Chondrocyte (in vitro differentiated cells): ENCODE measurements at regions not wholly inside any gene's neighbourhood (a gene's known extent, or its start where the extent isn't known, plus 50 kb on each side); places are given as distances from the start of the nearest gene placed in this dataset.

Source experiments
- DNase-seq: peaks from one replicate; pipeline ENCODE4 v3.0.0; 2021; ENCODE audit warnings: mixed read lengths, low spot score
- H3K27ac Mint-ChIP-seq: one replicate; pipeline ENCODE4 v1.8.0; 2021; ENCODE audit warnings: mild to moderate bottlenecking, moderate library complexity, mixed read lengths; ENCODE audit not compliant: unreplicated experiment
- H3K27me3 Mint-ChIP-seq: 2 replicates; pipeline ENCODE4 v1.8.0; 2021; ENCODE audit warnings: low read depth, mixed read lengths
- H3K36me3 Mint-ChIP-seq: 2 replicates; pipeline ENCODE4 v1.8.0; 2021; ENCODE audit warnings: low read depth, mixed read lengths
- H3K4me1 Mint-ChIP-seq: 2 replicates; pipeline ENCODE4 v1.8.0; 2021; ENCODE audit warnings: low read depth, mild to moderate bottlenecking, mixed read lengths
- H3K4me3 Mint-ChIP-seq: one replicate; pipeline ENCODE4 v1.8.0; 2021; ENCODE audit warnings: mild to moderate bottlenecking, moderate library complexity, mixed read lengths; ENCODE audit not compliant: unreplicated experiment
- H3K9me3 Mint-ChIP-seq: 2 replicates; pipeline ENCODE4 v1.8.0; 2021; ENCODE audit warnings: low read depth, mixed read lengths
- TF ChIP-seq, protein P1 (sequence below): fragments of 200-600 bp; sonication (generic); IDR thresholded peaks from 2 replicates; pipeline ENCODE4 v1.5.0; 2021; ENCODE audit warnings: antibody characterized with exemption, mild to moderate bottlenecking, moderate library complexity

DNA sequence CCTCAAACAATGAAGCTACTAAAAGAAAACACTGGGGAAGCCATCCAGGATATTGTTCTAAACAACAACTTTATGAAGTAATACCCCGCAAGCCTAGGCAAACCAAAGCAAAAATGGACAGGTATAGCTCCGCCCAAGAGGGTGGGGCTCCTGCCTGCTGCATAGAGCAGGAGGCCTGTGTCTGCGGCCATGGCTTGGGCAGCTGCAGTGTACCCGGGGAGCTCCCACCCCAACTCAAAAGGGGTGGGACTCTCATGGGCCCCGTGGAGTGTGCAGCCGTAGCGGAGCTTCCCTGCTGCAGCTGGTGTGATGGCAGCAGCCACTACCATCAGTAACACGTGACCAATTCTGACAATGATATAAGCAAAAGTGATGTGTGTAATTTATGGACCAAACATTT lies 264.2 kb upstream of the KITLG start:
- Mint-ChIP-seq H3K27ac (no peak overlapping the region), H3K36me3 (peaks cover under 1% of the 10 kb centered on the region), H3K27me3 (no peaks in the 10 kb centered on the region), H3K4me3 (no peak overlapping the region), H3K4me1 (no peaks in the 10 kb centered on the region), H3K9me3 (peaks cover 16% of the 10 kb centered on the region)
- TF ChIP-seq, protein P1, sequence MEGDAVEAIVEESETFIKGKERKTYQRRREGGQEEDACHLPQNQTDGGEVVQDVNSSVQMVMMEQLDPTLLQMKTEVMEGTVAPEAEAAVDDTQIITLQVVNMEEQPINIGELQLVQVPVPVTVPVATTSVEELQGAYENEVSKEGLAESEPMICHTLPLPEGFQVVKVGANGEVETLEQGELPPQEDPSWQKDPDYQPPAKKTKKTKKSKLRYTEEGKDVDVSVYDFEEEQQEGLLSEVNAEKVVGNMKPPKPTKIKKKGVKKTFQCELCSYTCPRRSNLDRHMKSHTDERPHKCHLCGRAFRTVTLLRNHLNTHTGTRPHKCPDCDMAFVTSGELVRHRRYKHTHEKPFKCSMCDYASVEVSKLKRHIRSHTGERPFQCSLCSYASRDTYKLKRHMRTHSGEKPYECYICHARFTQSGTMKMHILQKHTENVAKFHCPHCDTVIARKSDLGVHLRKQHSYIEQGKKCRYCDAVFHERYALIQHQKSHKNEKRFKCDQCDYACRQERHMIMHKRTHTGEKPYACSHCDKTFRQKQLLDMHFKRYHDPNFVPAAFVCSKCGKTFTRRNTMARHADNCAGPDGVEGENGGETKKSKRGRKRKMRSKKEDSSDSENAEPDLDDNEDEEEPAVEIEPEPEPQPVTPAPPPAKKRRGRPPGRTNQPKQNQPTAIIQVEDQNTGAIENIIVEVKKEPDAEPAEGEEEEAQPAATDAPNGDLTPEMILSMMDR: no peak
- DNase-seq: no peak

DNA sequence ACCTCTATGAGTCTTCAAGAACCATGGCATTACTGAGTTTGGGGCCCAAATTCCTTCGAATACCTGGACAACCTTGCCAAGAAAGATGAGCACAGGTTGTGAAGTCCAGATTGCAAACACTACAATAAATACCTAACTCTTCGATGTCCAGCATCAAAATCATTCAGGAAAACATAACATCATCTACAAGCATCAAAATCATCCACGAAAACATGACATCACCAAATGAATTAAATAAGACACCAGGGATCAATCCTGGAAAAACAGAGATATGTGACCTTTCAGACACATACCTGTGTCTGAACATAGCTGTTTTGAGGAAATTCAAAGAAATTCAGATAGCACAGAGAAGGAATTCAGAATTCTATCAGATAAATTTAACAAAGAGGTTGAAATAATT lies 262.0 kb upstream of the KITLG start:
- Mint-ChIP-seq H3K9me3 (peaks cover 28% of the 10 kb centered on the region), H3K27ac (no peak overlapping the region), H3K4me3 (no peak overlapping the region), H3K36me3 (peaks cover 4% of the 10 kb centered on the region), H3K27me3 (no peaks in the 10 kb centered on the region), H3K4me1 (no peaks in the 10 kb centered on the region)
- no peak for DNase-seq
- TF ChIP-seq, protein P1: no peak

DNA sequence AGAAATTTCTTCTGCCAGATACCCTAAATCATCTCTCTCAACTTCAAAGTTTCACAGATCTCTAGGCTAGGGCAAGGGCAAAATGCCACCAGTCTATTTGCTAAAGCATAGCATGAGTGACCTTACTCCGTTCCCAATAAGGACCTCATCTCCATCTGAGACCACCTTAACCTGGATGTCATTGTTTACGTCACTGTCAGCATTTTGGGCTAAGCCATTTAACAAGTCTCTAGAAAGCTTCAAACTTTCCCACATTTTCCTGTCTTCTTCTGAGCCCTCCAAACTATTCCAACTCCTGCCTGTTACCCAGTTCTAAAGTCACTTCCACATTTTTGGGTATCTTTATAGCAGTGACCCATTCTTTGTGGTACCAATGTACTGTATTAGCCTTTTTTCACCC lies 259.2 kb upstream of the KITLG start:
- H3K9me3 Mint-ChIP-seq: peaks cover 28% of the 10 kb centered on the region
- TF ChIP-seq, protein P1: no peak
- no peaks in the 10 kb centered on the region for H3K4me1 Mint-ChIP-seq
- peaks cover 4% of the 10 kb centered on the region for H3K36me3 Mint-ChIP-seq
- no peak overlapping the region for H3K27ac Mint-ChIP-seq
- DNase-seq: no peak
- H3K4me3 Mint-ChIP-seq: no peak overlapping the region
- H3K27me3 Mint-ChIP-seq: no peaks in the 10 kb centered on the region

DNA sequence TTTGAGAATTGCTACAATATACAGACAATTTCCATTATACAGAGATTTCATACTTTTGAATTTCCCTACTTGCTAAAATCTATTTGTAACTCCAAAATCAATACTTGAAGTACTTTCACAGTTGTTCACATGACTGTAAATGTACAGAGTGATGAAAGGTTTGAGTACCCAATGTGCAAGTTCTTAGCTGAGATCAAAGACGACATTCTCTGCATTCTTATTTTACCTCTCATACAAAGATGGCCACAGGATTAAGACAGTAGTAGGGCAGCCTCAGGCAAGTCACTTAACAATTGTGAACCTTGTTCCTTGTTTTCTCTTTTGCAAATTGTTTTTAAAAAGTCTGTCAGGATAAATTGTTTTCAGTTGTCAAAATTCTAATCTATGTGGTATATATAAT lies 255.9 kb upstream of the KITLG start:
- Mint-ChIP-seq H3K4me3 (no peak overlapping the region), H3K36me3 (peaks cover 4% of the 10 kb centered on the region), H3K27ac (no peak overlapping the region), H3K27me3 (no peaks in the 10 kb centered on the region), H3K4me1 (no peaks in the 10 kb centered on the region), H3K9me3 (peaks cover 15% of the 10 kb centered on the region)
- no peak for DNase-seq
- TF ChIP-seq, protein P1: no peak

DNA sequence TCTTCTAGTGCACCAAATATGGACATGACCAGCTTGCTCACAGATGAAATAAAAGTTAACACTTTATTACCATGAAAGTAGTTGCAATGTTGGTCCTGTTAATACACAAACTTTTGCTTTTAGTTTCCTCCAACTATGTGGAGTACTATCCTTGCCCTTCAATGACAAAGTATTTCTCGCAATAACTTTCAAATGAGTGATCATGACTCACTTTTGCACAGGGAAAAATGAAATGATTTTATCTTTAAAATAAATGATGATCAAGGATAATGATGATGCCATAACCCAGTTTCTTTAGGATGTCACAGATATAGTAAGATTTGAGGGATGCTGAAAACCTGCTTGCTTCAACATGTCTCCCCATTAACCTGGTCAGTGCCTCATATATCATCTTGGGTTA lies 254.0 kb upstream of the KITLG start:
- H3K36me3 Mint-ChIP-seq: peaks cover 4% of the 10 kb centered on the region

More for the DNA sequence above, 254.0 kb upstream of the KITLG start:
- Mint-ChIP-seq H3K4me1 (no peaks in the 10 kb centered on the region), H3K27me3 (no peaks in the 10 kb centered on the region), H3K4me3 (no peak overlapping the region), H3K27ac (no peak overlapping the region), H3K9me3 (peaks cover 14% of the 10 kb centered on the region)
- TF ChIP-seq, protein P1: no peak
- no peak for DNase-seq
